ENCODE measurements at regions not wholly inside any gene's neighbourhood (a gene's known extent, or its start where the extent isn't known, plus 50 kb on each side); places are given as distances from the start of the nearest gene placed in this dataset.
"Not testable (repeated sequence)": the region's sequence is repeated elsewhere in the genome, so short reads cannot be mapped to it uniquely, and the experiment has no call there.

- not testable (repeated sequence) for DNase-seq (ENCODE audit: low spot score)
Measured at GRCh38 chr14:86064595-86064994, 534.7 kb downstream of the FLRT2 start.

- peak; percentile 9 for DNase-seq (ENCODE audit: low spot score)
Measured at GRCh38 chr14:86057018-86057667, 527.2 kb downstream of the FLRT2 start.

GRCh38 chr14:86055512-86056075, 525.6 kb downstream of the FLRT2 start:
- no peak for DNase-seq (ENCODE audit: low spot score)

GRCh38 chr14:86052868-86053267, 522.9 kb downstream of the FLRT2 start:
- DNase-seq (ENCODE audit: low spot score), result no peak

- no peak for DNase-seq (ENCODE audit: low spot score)
Measured at GRCh38 chr14:86050757-86051156, 520.8 kb downstream of the FLRT2 start.

- DNase-seq (ENCODE audit: low spot score), result no peak
Measured at GRCh38 chr14:86050072-86050683, 520.2 kb downstream of the FLRT2 start.

- DNase-seq (ENCODE audit: low spot score), result no peak
Measured at GRCh38 chr14:86039176-86039575, 509.2 kb downstream of the FLRT2 start.

- peak; percentile 18 for DNase-seq (ENCODE audit: low spot score)
Measured at GRCh38 chr14:86038387-86039042, 508.6 kb downstream of the FLRT2 start.

GRCh38 chr14:86035882-86036281, 505.9 kb downstream of the FLRT2 start:
- DNase-seq (ENCODE audit: low spot score), result no peak

GRCh38 chr14:86027990-86028389, 498.0 kb downstream of the FLRT2 start:
- no peak for DNase-seq (ENCODE audit: low spot score)

GRCh38 chr14:86027144-86027543, 497.2 kb downstream of the FLRT2 start:
- DNase-seq (ENCODE audit: low spot score), result no peak

- no peak for DNase-seq (ENCODE audit: low spot score)
Measured at GRCh38 chr14:86022031-86022629, 492.2 kb downstream of the FLRT2 start.

GRCh38 chr14:86020841-86021240, 490.9 kb downstream of the FLRT2 start:
- DNase-seq (ENCODE audit: low spot score), result no peak

- DNase-seq (ENCODE audit: low spot score), result no peak
Measured at GRCh38 chr14:86015941-86016340, 486.0 kb downstream of the FLRT2 start.

GRCh38 chr14:86015511-86015910, 485.6 kb downstream of the FLRT2 start:
- DNase-seq (ENCODE audit: low spot score), result no peak

- DNase-seq (ENCODE audit: low spot score), result no peak
Measured at GRCh38 chr14:86013641-86014040, 483.7 kb downstream of the FLRT2 start.

- no peak for DNase-seq (ENCODE audit: low spot score)
Measured at GRCh38 chr14:86012461-86012860, 482.5 kb downstream of the FLRT2 start.

GRCh38 chr14:86003998-86004397, 474.1 kb downstream of the FLRT2 start:
- no peak for DNase-seq (ENCODE audit: low spot score)

- no peak for DNase-seq (ENCODE audit: low spot score)
Measured at GRCh38 chr14:85996551-85996950, 466.6 kb downstream of the FLRT2 start.

GRCh38 chr14:85991156-85991555, 461.2 kb downstream of the FLRT2 start:
- DNase-seq (ENCODE audit: low spot score), result no peak

- DNase-seq (ENCODE audit: low spot score), result no peak
Measured at GRCh38 chr14:85987907-85988306, 458.0 kb downstream of the FLRT2 start.

GRCh38 chr14:85987292-85987691, 457.3 kb downstream of the FLRT2 start:
- no peak for DNase-seq (ENCODE audit: low spot score)
